ENCODE measurements at regions not wholly inside any gene's neighbourhood (a gene's known extent, or its start where the extent isn't known, plus 50 kb on each side); places are given as distances from the start of the nearest gene placed in this dataset.

GRCh38 chr9:8106362-8106761 lies 306.8 kb upstream of the DMAC1 start:
- TF ChIP-seq ZNF746 (CRISPR knock-in tag; IDR thresholded peaks at IDR 0.05) (no peak), ELF4 (CRISPR knock-in tag; IDR thresholded peaks at IDR 0.05; ENCODE audit: borderline replicate concordance) (no peak), ZBTB10 (CRISPR knock-in tag; IDR thresholded peaks at IDR 0.05; ENCODE audit: borderline replicate concordance) (no peak), TCF7L2 (IDR thresholded peaks at IDR 0.05; ENCODE audit: low read depth, low read length) (no peak), ZNF512 (CRISPR knock-in tag; IDR thresholded peaks at IDR 0.05) (no peak), ZNF362 (CRISPR knock-in tag; IDR thresholded peaks at IDR 0.05; ENCODE audit: borderline replicate concordance) (no peak), POLR2AphosphoS5 (IDR thresholded peaks at IDR 0.05; ENCODE audit: low read depth, low read length) (no peak), NFIC (IDR thresholded peaks at IDR 0.05; ENCODE audit: low read length) (no peak), ELK4 (CRISPR knock-in tag; IDR thresholded peaks at IDR 0.05; ENCODE audit: borderline replicate concordance) (no peak), CAMTA2 (CRISPR knock-in tag; IDR thresholded peaks at IDR 0.05; ENCODE audit: borderline replicate concordance) (no peak), ZBTB46 (CRISPR knock-in tag; IDR thresholded peaks at IDR 0.05; ENCODE audit: borderline replicate concordance) (no peak)
